DOHH2 (cell line): ENCODE measurements at regions not wholly inside any gene's neighbourhood (a gene's known extent, or its start where the extent isn't known, plus 50 kb on each side); places are given as distances from the start of the nearest gene placed in this dataset.

ENCODE experiments used
- H3F3A ChIP-seq: fragments of 200-600 bp; sonication (generic), shearing (Covaris generic); 2 replicates; pipeline ENCODE4 v1.6.0; 2016; ENCODE audit warnings: antibody characterized with exemption, mild to moderate bottlenecking; ENCODE audit not compliant: control insufficient read depth, insufficient read depth
- H3K27ac ChIP-seq: fragments of 200-600 bp; sonication (generic); 2 replicates; pipeline ENCODE4 v1.5.1; 2014; ENCODE audit warnings: low read depth, mild to moderate bottlenecking, low read length, moderate library complexity
- H3K27me3 ChIP-seq: fragments of 200-600 bp; sonication (generic); 2 replicates; pipeline ENCODE4 v1.6.1; 2014; ENCODE audit warnings: mild to moderate bottlenecking, low read length, mixed read lengths; ENCODE audit not compliant: control insufficient read depth
- H3K36me3 ChIP-seq: fragments of 200-600 bp; sonication (generic); 2 replicates; pipeline ENCODE4 v1.6.1; 2014; ENCODE audit warnings: mild to moderate bottlenecking, low read length, moderate library complexity, mixed read lengths; ENCODE audit not compliant: control insufficient read depth
- H3K4me1 ChIP-seq: fragments of 200-600 bp; sonication (generic); 2 replicates; pipeline ENCODE4 v1.6.1; 2014; ENCODE audit warnings: mild to moderate bottlenecking, low read length, mixed read lengths; ENCODE audit not compliant: control insufficient read depth
- H3K4me2 ChIP-seq: fragments of 200-600 bp; sonication (generic); 2 replicates; pipeline ENCODE4 v1.6.0; 2014; ENCODE audit warnings: mild to moderate bottlenecking, low read length, moderate library complexity
- H3K4me3 ChIP-seq: fragments of 200-600 bp; sonication (generic); 2 replicates; pipeline ENCODE4 v1.5.1; 2014; ENCODE audit warnings: mild to moderate bottlenecking, low read length, mixed read lengths
- H3K79me2 ChIP-seq: fragments of 200-600 bp; sonication (generic); 2 replicates; pipeline ENCODE4 v1.6.1; 2014; ENCODE audit warnings: mild to moderate bottlenecking, low read length, mixed read lengths; ENCODE audit not compliant: control insufficient read depth
- H3K9me2 ChIP-seq: fragments of 200-600 bp; sonication (generic); replicated peaks from 2 replicates; pipeline ENCODE4 v1.6.1; 2014; ENCODE audit warnings: mild to moderate bottlenecking, low read length, mixed read lengths; ENCODE audit not compliant: control insufficient read depth
- H3K9me3 ChIP-seq: fragments of 200-600 bp; sonication (generic); 2 replicates; pipeline ENCODE4 v1.6.1; 2014; ENCODE audit warnings: antibody characterized with exemption, low read length, mixed read lengths; ENCODE audit not compliant: control insufficient read depth, insufficient read depth
- H4K20me1 ChIP-seq: fragments of 200-600 bp; sonication (generic); 2 replicates; pipeline ENCODE4 v1.6.0; 2014; ENCODE audit warnings: low read depth, mild to moderate bottlenecking, antibody characterized with exemption, low read length, moderate library complexity; ENCODE audit not compliant: control insufficient read depth, insufficient read depth
- CTCF ChIP-seq: fragments of 200-600 bp; sonication (generic); IDR thresholded peaks from one replicate; pipeline ENCODE4 v1.5.1; 2014; ENCODE audit warnings: antibody characterized with exemption, mild to moderate bottlenecking, low read depth, low read length; ENCODE audit not compliant: poor library complexity, severe bottlenecking
- EZH2phosphoT487 ChIP-seq: fragments of 200-600 bp; sonication (generic); IDR thresholded peaks from 2 replicates; pipeline ENCODE4 v1.6.1; 2017; ENCODE audit warnings: borderline replicate concordance, mild to moderate bottlenecking, antibody characterized with exemption, low read length, moderate library complexity, mixed read lengths

GRCh38 chr11:15584158-15584557, 469.4 kb downstream of the INSC start:
- H3F3A ChIP-seq: no peaks in the 10 kb centered on the region
- H3K27ac ChIP-seq: no peak overlapping the region
- H3K9me3 ChIP-seq: no peaks in the 10 kb centered on the region

GRCh38 chr11:15585602-15586331, 471.0 kb downstream of the INSC start:
- TF ChIP-seq CTCF (no peak), EZH2phosphoT487 (no peak)

More at GRCh38 chr11:15584158-15584557, 469.4 kb downstream of the INSC start:
- H3K79me2 ChIP-seq: no peaks in the 10 kb centered on the region
- H4K20me1 ChIP-seq: no peaks in the 10 kb centered on the region
- H3K9me2 ChIP-seq: no peaks in the 10 kb centered on the region
- H3K4me1 ChIP-seq: no peaks in the 10 kb centered on the region
- H3K36me3 ChIP-seq: no peaks in the 10 kb centered on the region
- TF ChIP-seq CTCF (no peak), EZH2phosphoT487 (no peak)
- no peak overlapping the region for H3K4me3 ChIP-seq
- no peak overlapping the region for H3K4me2 ChIP-seq
- no peaks in the 10 kb centered on the region for H3K27me3 ChIP-seq

GRCh38 chr11:15586741-15587473, 472.2 kb downstream of the INSC start:
- Histone ChIP-seq H4K20me1 (no peaks in the 10 kb centered on the region), H3K4me1 (no peaks in the 10 kb centered on the region), H3F3A (no peaks in the 10 kb centered on the region), H3K9me2 (no peaks in the 10 kb centered on the region), H3K4me2 (no peak overlapping the region), H3K4me3 (no peak overlapping the region), H3K27ac (no peak overlapping the region), H3K27me3 (no peaks in the 10 kb centered on the region), H3K79me2 (no peaks in the 10 kb centered on the region), H3K36me3 (no peaks in the 10 kb centered on the region), H3K9me3 (no peaks in the 10 kb centered on the region)
- TF ChIP-seq EZH2phosphoT487: no peak
- TF ChIP-seq CTCF: no peak

More at GRCh38 chr11:15585602-15586331, 471.0 kb downstream of the INSC start:
- Histone ChIP-seq H3K27me3 (no peaks in the 10 kb centered on the region), H3K79me2 (no peaks in the 10 kb centered on the region), H3K27ac (no peak overlapping the region), H3F3A (no peaks in the 10 kb centered on the region), H3K9me2 (no peaks in the 10 kb centered on the region), H3K4me3 (no peak overlapping the region), H4K20me1 (no peaks in the 10 kb centered on the region), H3K4me2 (no peak overlapping the region), H3K36me3 (no peaks in the 10 kb centered on the region), H3K4me1 (no peaks in the 10 kb centered on the region), H3K9me3 (no peaks in the 10 kb centered on the region)
